HG02610 (cell line): ENCODE measurements at regions not wholly inside any gene's neighbourhood (a gene's known extent, or its start where the extent isn't known, plus 50 kb on each side); places are given as distances from the start of the nearest gene placed in this dataset.

ENCODE experiments used
- ATAC-seq: cut with Tn5 transposase; IDR thresholded peaks from one replicate; pipeline ENCODE4 v1.9.1; 2021; ENCODE audit warnings: mild to moderate bottlenecking, moderate library complexity; ENCODE audit not compliant: unreplicated experiment

GRCh38 chr14:105838591-105839424 is 312.4 kb downstream of the TMEM121 start:
- no peak for ATAC-seq

DNA sequence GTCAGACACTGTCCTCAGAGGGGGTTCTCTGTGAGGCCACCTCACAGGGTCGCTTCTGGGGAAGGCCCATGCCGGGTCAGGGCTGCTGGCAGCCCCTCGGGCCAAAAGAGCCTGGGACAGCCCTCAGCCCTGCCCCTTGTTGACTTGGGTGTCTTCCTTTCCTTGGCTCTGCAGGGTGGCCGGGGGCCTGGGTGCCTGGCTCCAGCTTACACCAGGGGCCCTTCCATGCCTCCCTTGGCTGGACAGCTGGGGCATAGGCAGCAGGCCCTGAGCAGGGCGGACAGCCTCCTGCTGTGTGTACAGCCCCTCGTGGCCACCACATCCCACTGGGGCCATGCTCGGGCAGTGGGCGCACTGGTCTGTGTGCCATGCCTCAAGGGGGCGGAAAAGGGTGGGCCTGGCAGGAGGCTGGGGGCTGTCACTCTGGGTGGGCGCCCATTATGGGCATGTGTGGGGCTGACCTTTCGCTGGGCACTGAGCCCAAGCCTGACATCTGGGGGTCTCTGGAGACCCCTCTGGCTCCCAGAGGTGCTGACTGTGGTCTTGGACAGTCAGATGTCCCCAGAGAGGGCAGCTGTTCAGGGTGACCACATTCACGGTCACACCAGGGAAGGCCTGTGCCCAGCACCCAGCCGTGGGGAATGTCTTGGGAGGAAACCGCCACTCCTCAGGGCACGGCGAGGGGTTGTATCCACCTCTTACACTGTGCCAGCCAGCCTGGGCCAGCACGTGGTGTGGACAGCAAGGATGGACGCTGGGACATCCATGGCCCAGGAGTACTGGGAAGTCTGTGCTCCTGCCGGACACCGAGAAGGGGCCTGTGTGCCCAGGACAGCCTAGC is 313.3 kb downstream of the TMEM121 start:
- no peak for ATAC-seq

GRCh38 chr14:105840266-105841021 is 314.1 kb downstream of the TMEM121 start:
- no peak for ATAC-seq

DNA sequence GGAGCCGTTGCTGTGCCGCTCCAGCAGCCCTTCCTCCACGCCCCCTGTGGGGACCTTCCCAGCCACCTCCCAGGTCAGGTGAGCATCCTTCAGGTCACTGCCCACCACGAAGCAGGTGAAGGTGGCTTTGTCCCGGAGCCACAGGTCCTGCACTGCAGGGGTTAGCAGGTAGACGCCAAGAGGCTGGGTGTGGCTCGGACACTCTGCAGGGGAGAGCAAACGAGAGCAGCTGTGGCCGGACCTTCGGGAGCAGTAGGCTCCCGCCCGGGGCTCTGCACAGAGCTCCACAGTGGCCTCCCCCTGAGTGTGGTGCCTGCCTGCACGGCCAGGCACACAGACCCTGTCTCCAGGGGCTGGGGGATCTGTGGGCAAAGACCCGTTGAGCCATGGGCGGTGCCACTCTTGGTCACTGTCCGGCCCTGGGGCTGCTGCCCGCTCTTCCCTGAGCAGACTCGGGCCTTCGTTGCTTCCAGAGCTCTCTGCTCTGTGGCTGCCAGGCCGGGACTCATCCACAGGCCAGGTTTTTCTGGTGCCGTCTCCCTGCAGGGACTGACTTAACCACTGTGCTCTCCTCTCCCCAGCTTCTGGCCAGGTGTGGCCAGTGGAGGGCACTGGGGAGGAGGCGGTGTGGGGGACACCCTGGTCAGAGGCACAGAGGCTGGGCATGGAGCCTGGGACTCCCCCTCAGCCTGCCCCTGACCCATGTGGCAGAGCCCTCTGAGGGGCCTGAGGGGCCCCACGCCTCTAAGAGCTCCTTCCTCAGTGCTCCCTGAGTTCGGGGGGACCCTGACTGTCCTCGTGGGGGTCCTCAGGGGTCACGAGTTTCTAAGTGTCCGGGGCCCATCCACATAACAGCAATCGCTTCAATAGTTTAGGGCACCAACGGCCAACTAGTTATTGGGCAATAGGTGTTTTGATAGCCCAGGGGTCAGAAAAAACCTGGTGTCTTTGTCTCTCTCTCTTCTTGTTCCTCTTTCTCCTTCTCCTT is 314.9 kb downstream of the TMEM121 start:
- no peak for ATAC-seq

- ATAC-seq, result no peak
These were observed 315.7 kb downstream of the TMEM121 start for GRCh38 chr14:105842105-105842504.

DNA sequence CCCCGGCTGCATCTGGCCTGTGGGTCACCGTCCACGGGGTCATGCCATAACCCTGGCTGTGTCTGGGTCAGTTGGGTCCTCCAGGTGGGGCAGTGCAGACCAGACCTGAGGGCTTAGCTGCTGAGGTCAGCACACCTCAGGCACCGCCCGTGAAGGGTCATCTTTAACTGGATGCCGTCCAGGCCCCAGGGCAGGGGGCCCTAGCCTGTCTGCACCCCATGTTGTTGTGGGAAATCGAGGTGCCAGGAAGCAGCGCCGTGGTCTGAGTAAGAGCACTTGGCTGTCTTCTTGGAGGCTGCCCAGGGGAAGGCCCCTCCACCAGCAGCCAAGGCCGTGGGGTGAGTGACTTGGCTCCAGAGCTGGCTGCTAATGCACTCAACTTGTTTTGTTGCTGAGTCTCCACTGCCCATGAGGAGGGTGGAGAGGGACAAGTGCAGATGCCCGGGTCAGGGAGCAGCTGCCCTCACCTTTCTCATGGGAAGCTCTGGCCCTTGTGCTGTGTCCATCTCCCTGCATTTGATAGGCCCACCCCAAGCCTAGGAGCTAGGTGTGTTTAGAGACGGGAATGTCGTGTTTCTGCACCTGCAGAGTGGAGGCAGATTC is 317.2 kb downstream of the TMEM121 start:
- no peak for ATAC-seq

DNA sequence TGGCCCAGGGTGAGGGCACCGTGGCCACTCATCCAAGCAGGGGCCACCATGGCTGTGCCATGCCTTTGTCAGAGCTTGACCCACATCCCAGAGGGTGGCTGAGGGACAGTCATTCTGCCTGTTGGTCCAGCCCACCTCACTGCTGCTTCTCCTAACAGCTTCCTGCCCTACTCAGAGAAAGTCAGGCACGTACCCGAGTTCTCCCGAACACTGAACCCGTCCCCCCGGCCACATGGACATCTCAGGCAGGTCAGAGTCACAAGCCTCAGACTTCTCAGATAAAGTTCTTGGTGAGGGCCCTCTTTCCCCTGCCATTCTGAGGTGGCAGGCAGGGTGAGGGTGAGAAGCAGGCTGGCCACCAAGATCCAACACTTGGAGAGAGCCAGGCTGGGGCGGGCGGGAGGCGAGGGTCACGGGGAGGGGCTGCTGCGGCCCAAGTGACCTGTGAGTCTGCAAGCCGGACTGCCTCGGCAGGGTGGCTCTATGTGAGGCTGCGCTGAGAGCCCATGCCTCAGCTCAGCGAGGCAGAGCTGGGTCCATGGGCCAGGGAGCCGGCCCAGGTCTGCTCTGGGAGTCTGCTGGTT is 317.8 kb downstream of the TMEM121 start:
- no peak for ATAC-seq

DNA sequence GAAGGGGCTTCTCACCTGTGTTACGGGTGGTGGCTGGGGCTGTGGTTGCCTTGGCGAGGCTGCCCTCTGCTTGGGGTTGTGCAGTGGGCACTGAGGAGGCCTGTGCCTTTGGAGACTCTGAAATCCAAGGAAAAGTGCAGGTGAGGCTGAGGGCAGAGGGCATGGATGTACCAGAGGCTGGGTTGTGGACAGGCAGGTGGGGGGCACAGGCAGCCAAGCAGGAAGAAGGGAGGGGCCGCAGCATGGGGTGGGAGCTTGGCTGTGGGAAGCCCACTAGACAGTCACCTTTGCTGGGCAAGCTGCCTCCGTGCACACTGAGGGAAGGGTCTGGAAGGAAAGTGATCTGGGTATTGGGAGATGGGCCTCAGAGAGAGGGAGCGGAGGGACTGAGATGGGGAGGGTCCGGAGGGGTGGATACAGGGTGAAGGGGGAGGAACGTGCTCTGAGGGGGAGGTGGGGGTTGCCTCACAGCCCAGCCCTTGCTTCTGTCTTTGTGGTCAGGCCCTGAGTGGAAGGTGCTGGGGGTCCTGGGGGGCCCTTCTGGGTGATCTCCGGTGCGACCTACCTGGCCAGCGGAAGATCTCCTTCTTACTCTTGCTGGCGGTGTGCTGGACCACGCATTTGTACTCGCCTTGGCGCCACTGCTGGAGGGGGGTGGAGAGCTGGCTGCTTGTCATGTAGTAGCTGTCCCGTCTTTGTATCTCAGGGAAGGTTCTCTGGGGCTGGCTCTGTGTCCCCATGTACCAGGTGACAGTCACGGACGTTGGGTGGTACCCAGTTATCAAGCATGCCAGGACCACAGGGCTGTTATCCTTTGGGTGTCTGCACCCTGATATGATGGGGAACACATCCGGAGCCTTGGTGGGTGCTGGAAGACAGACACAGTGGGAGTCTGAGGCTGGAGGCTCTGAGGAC is 318.7 kb downstream of the TMEM121 start:
- ATAC-seq, result no peak

- ATAC-seq, result no peak
These were observed 319.4 kb downstream of the TMEM121 start for GRCh38 chr14:105845725-105846309.

- no peak for ATAC-seq
These were observed 319.9 kb downstream of the TMEM121 start for GRCh38 chr14:105846312-105846711.

DNA sequence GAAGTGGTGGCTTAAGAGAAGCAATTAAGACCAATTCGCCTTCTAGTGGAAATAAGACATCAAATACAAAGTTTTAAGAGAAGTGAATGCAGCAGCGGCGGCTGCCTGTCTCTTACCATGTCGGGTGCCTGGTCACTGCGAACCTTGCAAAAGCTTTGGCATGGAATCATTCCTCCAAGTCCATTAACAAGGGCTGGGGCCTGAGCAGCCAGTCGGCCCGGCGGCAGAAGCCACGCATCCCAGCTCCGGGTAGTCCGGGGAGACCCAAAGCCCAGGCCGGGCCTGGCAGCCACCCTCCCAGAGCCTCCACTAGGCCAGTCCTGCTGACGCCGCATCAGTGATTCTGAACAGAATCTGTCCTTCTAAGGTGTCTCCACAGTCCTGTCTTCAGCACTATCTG is 321.0 kb downstream of the TMEM121 start:
- no peak for ATAC-seq

DNA sequence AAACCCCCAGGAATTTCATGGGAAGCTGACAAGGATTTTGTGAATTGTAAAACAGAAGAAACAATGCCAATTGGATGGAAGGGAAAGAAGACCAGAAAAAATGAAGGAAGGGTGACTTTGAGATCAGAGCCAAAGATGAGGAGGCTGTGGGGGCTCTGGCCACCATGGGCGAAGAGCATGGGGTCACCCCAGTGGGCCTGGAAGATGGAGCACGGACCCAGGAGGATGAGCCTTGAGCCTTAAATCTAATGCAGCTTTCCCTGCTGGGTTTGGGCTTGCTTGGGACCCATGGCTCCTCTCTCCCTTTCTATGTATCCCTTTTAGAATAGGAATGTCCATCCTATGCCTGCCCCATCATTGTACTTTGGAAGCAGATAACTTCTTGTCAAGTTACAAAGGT is 322.2 kb downstream of the TMEM121 start:
- no peak for ATAC-seq

DNA sequence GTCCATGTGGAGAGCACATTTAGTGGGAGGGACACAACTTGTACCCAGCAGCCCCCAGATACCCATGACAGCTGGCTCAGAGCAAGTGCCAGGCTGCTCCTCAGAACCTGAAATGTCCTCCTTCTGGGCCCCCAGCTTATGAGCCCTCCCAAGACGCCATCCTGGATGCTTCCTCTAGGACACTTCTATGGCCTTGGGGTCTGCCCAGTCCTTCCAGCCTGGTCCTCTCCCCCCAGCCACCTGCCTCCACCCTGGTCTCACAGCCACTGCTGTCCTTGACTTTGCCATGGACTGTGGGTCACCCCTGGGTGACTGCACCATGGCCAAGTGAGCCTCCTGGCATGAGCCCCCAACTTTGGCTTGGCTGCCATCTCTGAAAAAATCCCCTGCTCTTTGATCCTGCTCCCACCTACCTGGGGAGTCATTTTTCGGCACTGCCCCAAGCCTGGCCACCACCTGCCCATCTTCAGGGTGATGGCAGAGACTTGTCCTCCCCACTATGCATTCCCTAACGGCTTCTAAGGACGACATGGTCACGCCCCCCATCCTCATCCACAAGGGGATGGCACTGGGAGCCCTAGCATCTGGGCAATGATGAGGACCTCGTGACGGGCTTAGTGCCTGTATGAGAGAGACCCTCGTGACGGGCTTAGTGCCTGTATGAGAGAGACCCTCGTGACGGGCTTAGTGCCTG is 323.7 kb downstream of the TMEM121 start:
- no peak for ATAC-seq

DNA sequence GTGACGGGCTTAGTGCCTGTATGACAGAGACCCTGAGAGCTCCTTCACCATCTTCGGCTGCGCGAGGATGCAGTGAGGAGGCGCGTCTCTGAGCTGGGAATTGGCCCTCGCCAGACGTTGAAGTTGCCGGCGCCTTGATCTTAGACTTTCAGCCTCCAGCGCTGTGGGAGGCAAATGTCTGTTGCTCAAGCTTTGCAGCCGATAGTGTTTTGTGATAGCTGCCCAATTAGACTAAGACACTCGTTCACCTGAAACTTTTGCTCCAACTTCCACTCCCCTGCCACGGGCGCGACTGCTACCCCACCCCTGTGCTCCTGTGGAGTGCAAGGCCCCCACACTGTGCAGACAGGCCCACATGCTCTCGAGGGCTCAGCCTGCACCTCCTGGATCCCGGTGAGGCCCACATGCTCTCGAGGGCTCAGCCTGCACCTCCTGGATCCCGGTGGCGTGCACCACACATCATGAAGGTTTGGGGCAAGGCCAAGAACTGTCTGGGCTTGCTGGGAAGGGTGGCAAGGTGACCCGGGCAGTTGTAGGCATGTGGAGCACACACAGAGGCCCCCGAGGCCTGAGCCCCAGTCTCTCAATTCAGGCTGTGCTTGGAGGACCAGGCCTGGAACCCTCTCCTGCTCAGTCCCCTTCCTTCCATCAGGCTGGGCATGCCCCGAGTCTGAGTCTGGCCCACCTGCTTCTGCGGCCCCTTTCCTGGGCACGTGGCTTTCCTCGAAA is 324.6 kb downstream of the TMEM121 start:
- ATAC-seq, result no peak

DNA sequence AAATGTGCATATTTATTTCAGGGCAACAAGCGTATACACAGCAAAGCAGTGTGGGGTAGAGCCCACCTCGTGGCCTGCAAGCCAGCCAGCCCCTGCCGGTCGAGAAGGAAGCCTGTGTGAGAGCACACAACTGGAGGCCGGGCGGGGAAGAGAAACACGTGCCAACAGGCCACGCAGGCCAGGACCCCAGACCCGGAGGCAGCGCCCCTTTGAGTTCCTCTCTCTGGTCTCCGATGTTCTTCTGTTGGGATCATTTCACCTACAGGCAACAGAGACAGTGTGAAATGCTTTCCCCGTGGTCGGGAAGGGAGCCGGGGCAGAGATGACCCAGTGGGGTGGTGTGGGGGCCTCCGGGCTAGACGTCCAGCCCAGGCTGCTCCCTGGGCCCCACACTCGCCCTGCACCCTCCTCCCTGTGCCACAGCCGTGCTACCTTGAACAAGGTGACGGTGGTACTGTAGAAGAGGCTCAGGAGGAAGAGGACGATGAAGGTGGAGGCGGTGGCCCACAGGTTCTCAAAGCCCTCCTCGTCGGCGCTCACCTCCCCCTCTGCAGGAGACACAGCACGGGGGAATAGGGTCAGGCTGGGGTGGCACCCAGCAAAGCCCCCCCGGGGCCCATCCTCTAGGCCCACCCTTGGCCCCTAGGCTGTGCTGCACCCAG is 325.5 kb downstream of the TMEM121 start:
- no peak for ATAC-seq

DNA sequence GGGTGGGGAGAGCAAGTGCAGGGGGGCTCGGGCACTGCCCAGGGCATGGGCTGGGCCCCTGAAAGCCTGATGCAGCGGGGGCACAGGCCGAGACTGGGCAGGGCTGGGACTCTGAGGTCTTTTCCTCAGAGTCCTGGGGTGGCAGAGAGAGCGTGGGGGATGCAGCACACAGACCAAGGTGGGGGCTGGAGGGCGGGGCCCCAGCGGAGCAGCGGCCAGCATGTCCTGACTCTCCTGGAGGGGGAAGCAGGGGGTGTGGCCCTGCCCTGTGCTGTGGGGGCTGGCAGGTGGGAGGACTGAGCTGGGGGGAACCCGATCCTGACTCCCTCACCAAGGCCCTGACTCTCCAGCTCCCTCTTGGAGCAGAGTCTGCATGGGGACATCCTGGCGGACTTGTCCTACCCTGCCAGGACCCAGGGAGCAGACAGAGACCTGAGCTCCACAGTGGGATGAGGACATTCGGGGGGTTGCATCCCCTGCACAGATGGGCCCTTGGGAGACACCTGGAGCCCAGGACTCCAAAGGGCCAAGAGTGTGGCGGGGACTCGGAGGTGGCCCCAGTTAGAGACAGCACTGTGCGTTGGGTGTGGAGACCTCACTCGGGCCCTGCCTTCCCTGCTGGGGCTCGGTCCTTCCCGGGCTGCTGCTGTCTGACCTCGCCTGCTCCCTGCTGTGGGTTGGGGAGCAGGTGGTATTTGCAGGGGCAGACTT is 326.1 kb downstream of the TMEM121 start:
- ATAC-seq, result no peak
